Activated gamma-delta T cell (primary cell): ENCODE measurements at regions not wholly inside any gene's neighbourhood (a gene's known extent, or its start where the extent isn't known, plus 50 kb on each side); places are given as distances from the start of the nearest gene placed in this dataset.

Source experiments
- DNase-seq: peaks from one replicate; lab custom pipeline; 2025; lab: John Stamatoyannopoulos, UW

DNA sequence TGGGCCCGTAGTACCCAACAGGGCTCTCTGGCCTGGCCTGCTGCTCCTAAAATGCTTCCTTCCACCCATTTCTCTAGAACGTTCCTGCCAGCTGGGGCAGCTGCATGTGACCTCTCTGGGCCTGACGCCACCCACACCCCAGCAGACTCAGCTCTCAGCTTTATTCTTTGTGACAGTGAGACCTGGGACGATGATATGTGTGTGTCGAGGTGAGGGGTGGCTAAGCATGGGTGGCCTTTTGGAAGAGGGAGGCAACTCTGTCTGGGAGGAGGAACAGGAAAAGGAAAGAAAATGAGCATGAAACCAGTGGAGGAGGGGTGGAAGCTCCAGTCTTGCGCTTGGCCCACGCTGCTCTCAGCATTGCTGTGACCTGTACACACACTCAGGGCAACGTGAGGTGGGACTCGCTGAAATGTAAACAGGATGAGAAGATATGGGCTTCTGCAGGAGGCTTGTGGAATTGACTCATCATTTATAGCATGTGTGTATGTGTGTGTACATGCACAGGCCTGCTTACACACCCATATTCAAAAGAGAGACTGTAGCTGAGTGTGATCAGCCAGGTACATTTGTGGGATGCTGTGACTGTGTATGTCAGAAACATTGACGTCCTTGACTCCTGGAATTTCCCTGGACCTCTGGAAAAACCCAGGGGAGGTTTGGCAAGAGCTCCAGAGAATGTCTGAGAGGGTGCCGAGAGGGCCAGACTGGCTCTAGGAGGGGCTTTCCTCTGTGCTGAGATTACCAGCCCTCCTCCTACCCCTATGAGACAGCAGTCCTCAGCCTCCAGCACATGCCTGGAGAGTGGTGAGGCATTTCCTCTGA, 137.9 kb downstream of the PJA1 start:
- DNase-seq: no peak

DNA sequence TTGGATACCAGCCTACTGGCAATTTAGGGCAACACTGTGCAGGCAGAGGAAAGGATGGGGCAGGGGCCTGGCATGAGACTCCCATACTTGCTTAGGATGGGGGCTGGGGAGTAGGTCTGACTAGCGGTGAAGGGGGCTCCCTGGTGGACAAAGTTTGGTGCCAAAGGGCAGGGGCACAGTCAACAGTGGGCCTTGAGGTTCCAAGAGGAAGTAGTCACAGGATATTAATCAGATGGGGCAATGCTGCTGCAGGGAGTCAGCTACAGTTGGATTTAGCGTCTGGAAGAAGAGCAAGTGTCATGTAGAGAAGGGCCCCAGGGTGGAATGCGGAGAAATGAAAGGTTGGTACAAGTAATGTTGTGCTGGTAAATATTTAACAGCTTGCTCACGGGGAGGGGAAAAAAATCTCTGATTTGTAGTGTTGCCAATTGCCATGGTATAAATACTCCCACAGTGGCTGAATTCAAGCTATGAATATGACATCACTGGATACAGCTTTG, 139.4 kb downstream of the PJA1 start:
- DNase-seq: no peak

DNA sequence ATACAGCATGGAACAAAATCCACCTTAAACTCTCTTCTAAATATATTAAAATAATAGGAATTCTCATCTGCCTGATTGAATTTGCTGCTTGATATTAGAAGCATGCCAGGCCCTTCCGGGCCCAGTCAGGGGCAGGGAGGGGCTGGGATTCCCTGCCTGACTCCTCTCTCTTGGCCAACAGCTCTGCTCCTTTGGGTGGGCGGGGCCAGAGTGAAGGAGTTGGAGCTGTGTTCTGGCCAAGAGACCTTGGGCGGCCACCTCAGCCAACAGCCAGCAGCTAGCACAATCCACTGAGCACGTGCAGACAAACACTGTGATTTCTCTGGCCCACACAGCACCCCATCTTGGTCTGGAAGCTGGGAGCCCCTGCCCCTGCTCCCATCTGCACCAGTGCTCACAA, 140.3 kb downstream of the PJA1 start:
- DNase-seq: no peak

DNA sequence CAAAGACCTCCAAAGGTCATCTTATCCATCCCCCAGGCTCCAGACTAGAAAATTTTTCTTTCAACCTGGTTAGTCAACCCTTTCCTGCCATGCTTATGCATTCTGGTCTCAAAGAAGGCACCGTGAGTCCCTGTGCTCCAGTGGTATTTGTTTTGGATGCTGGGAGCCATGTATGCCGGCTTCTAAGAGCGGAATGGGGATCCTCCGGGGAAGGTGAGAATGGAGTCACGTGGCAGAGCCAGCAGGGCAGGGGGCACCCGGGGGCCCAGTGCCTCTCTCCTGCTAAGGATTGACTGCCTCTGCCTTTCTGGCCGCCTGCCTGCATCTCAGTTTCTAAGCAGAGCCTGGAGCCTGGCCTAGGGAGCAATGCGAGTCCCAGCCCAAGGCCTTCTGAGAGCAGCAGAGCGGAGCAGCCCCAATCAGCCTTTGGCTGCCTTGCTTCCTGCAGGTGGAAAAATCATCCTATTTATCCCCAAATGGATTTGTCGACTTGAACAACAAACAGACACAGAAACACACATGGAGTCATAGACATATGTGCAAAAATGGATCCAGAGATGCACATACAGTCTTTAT, 141.0 kb downstream of the PJA1 start:
- DNase-seq: no peak

DNA sequence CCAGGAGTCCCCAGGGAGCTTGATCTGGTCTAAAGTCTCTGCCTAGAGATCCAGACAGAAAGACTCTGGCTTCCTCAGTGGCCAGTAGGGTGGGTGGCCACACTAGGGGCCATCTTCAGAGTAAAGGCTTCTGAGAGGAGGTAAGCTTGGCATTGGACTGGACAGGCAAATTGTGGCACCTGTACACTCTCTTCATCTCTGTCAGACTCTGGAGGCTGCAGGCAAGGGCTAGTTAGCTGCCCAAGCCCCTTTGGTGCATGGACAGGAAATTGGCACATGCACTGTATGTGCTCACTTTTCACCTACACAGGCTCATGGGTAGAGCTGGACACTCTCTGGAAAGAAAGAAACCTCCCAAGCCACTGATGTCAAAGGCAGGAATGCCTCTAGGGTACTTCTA, 142.8 kb downstream of the PJA1 start:
- DNase-seq: no peak

DNA sequence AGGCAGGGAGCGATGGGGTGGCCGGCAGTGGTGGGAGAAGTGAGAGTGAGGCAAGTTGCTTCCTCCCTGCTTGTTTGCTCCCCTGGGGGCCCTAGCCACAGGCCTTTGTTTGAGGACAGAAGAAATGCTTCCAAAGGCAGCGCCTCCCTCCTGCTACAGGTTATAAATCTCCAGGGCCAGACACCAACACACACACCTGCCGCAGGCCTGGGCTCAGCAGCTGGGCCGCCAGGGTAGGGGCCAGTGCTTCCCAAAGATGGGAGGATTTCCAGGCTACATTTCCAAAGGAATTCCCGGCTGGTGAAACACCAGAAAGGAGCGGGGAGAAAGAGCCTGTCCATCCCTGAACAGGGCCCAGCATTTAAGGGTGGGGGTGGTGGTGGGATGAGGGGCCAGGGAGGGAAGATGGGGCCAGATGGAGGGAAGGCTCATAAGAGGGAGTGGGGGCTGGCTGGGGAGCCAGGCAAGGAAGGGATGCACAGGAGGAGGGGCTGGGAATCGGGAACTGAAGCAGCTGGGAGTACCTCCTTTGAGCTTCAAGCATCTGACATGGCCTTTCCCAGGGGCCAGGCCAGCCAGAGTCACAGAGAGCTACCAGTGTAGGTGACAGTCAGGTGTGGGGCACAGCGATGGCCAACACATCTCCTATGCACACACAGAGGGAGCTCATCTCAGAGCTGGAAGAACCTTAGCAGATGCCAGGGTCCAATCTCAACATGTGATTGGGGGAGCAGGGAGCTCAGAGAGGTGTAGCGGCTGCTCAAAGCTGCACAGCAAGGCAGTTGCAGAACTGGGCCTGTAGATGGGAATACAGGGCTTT, 143.9 kb downstream of the PJA1 start:
- no peak for DNase-seq

DNA sequence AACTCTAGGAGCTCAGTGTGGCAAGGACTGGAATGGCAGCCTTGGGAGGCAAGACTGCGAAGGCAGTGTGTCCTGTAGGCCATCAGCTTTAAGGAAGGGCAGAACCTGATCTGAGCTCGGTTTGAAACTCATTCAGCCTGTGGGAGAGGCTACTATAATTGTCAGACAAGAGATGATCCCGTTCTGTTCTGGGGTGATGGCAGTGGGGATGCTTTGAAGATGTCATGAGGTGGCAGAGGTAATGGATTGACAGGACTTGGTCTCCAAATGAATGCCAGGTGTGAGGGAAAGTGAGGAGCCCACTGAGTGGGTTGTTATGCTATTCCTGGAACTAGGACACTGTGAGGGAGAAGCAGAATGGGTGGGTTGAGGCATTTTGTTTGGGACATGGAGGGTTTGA, 144.9 kb downstream of the PJA1 start:
- DNase-seq: no peak

DNA sequence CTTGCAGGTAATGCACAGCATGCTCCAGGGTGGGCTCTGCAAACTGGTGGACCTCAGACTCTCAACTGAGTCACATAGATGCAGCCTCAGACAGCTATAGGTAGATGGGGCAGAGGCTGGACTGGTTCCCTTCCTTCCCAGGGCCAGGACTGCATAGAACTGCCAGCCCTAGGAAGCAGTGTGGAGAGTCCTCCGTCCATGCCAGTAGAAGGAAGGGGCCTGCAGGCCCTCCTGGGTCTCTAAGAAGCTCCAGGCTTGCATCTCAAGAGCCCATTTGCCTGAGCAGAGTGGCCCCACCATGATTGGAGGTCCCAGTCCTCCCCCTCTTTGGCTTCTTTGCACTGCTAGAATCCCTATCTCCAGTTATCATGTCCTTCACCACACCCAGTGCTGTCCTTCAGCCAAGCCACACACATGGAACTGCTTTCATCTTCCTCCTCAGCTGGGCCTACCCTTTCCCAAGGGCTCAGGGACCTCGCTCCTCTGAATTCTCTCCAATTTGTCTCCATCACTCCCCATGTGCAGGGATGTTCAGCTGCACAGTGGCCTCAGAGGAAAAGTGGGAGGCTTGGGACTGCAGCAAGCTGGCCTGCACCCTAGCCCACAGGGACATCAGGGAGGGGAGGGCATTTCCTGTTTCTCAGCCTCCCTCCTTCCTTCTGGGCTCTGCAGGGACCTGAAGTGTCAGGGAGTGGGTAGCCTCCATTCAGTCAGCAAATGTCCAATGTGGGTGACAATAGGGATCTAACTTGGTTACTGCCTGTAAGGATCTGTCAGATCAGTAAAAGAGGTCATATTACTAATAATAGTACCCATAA, 146.0 kb downstream of the PJA1 start:
- DNase-seq: no peak

DNA sequence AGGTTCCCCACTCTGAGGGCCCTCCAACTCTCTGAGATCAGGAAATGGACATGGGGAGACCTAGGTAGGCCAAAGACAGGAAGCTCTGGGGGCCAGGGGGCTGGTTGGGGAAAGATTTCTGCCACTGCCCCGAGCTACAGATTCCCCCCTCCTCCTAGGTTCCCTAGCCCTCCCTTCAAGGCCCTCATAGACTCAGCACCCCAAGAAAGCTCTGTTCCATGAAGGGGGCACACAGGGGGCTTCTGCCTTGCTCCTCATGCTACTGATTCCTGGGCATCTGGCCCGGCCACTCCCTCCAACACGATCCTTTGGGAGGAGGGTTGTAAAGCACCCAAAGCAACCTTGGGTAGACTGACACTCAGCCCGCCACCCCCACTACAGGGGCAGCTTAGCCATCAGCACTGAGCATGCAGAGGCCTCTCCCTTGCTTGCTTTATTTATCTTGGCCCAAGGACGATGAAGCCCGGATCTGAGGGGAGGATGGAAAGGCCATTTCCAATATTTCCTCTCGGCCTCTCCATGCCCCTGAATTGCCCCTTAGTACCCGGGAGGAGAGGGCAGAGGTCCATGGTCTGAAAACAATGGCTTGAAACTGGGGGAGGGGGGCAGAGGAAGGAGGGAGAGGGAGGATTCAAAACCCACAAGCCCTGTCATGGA, 146.7 kb downstream of the PJA1 start:
- DNase-seq: no peak

DNA sequence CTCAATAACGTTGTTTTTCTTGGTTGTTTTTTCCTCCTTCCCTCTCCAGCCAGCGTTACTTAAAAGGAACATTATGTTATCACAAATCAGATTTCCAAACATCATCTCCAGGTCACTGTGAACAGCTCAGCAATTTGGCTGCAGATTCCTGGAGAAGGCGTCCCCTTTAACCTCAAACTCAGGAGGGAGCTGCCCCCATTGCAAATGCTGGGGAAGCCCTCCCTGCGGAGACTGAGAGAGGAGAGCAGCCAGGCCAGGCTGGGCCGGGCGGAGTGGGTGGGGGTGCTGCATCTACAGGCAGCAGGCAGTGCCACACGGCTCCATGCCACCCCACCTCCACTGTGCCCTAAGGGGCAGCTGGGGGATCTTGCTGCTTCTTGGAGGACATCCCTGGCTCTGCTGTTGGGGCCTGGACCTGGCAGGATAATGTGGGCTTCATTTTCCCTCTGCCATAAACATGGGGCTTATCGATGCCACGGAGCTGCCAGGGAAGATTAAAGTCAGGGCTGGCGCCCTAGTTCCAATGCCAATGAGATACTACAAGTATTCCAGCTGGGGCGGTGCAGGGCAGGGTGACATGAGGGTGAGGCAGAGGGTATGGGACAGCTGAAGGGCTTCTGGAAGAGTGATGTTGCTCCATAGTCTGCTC, 148.8 kb downstream of the PJA1 start:
- no peak for DNase-seq

DNA sequence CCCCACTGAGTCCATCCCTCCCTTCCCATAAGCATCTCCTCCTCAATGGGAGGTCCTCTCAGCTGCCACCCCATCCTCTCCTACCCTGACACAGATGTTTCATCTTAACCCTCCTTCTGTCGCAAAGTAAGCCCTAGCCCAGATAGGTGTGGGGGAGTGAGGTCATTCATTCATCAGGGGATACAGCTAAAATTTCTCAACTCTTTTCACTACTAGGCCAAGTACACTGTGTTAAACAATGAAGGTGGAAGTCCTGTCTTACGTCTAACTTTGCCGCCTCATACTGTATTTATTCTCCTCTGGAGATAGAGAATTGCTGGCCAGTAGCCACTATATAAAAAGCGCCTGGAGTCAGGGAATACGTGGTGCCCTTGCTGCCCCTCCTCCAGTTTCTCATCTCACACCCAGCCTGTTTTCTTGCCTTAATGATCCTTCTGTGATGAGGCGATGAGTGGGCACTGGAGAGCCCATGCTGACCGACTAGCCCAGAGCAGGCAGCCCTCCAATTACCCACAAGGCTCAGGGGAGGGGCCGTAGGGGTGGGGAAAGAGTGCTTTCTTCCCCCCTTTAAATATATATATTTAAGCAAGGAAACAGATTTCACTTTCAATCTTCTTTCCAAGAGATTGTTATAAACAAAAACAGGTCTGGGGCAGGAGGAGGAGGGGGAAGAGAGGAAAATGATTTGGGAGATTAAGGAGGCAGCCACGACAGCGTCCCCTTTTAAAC, 149.5 kb downstream of the PJA1 start:
- DNase-seq: no peak

DNA sequence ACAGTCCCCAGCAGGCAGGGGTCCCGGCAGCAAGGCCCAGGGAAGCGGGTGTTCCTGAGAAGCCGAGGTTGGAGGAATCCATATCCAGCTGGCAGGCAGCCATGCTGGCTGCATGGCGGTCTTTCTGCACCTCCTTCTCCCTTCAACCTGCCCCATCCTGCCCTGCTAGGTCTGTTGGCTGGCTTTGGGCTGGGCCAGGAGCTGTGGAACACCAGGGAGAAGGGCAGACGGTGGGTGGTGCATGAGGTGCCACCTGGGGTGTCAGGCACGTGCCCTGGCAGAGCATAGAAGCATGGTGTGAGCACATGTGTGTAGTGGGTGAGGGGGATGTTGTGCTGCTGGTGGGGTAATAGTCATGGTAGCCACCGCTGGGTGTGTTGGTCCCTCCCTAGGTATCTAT, 150.1 kb downstream of the PJA1 start:
- no peak for DNase-seq

DNA sequence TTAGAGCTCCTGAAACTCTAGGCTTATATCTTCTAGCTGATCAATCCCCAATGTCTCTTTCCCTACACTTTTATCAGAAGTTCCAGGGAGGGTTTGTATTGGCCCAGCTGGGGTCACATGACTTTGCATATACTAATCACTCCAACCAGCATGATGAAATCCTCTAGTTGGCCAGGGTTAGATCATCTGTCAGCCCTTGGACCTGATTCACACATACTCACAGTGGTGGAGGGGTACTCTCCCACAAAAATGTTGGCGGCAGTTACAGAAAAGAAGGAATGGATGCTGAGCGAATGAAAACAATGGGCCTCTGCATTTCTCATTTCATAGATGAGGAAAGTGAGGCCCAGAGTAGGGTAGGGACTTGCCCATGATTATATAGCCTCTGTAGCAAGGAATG, 151.1 kb downstream of the PJA1 start:
- DNase-seq: no peak

DNA sequence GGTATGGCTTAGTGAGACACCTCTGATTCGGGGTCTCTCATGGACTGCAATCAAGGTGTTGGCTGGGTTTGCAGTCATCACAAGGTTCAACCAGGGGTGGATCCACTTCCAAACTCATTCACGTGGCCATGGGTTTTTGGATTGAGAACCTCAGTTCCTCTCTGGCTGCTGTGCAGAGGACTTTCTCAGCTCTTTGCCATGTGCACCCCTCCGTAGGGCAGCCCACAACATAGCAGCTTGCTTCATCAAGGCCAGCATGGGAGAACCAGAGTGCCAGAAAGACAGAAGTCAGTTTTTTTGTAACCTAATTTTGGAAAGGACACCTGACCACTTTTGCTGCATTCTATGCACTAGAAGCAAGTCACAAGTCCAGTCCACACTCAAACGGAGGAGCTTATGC, 154.9 kb downstream of the PJA1 start:
- no peak for DNase-seq

DNA sequence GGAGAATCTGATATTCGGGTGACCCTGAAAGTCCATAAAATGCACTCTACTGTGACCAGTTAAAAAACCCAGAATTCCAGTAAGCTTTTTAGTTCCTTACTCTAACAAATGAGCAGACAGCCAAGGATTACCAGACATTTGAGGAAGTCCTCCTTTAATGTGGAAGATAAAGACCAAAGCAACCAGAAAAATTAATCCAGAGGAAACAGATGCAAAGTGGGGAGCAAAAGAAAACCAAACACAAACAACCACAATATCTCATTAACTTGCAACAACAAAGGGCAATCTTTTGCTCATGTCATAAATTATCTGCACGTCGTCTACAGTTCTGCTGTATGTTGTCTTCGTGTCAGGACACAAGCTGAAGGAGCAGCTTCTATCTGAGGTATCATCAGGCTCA, 164.4 kb downstream of the PJA1 start:
- DNase-seq: no peak

DNA sequence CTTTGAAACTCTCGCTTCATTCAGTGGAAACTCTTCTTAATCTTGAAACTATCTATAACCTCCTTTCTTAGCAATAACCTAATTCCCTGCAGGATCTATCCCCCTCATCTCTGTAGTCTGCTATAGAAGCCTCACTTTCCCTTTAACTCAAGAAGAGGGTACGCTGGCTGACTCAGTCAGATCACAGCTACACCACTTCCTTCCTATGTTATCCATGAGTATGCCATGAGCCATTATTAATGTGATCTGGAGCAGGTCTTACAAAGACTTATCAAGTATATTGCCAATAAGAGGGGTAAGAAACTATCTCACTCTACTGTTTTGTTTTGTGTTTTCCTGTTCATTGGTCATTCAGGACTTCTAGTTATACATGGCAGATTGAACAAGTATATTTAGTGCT, 165.3 kb downstream of the PJA1 start:
- DNase-seq: no peak

DNA sequence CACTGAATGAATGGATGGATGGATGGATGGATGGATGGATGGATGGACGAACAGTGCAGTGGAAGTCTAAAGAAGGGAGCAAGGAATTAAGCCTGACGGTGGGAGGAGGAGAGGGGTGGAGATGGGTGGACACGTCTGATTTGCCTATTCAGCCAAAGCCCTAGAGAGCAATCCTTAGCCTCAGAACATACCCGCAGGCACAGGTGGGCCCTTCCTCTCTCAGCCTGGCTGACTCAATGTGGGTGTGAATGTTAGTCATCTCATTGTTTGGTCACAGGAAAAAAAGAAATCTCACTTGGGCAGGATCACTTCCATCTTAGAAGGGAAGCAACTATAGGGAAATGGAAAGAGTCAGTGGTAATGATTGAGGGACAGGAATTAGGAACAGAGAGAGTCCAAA, 165.9 kb downstream of the PJA1 start:
- no peak for DNase-seq

DNA sequence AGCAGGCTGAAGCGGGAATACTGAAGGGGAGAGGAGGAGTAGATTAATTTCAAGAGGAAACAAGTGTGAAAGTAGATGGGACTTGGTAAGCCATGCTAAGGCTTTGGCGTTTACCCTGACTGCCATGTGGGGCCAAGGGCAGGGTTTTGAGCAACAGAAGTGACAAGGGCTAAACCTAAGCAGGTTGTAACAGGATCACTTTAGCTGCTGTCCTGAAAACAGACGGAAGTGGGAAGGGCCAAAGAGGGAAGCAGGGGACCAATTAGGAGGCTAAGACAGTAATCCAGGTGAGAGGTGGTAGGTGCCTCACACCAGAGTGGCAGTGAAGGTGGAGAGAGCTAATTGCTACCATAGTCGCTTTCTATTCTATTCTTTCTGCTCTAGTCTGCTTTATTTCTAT, 166.5 kb downstream of the PJA1 start:
- no peak for DNase-seq

DNA sequence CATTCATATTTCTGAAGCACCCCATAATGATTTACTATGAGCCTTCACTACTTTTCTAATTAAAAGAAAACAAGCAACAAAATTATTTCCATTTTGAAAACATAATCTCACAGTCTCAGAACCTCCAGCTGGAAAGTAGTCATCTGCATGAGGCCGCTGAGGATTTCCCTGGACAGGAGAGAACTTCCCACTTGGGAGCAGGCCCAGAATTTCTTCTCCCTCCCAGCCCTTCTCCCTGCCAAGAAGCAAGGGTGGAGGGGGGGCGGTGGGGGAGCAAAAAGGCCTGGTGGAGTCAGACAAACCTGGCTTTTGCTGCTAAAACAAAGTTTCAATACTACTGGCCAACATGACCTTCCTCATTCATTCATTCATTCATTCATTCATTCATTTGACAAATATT, 167.3 kb downstream of the PJA1 start:
- DNase-seq: no peak

DNA sequence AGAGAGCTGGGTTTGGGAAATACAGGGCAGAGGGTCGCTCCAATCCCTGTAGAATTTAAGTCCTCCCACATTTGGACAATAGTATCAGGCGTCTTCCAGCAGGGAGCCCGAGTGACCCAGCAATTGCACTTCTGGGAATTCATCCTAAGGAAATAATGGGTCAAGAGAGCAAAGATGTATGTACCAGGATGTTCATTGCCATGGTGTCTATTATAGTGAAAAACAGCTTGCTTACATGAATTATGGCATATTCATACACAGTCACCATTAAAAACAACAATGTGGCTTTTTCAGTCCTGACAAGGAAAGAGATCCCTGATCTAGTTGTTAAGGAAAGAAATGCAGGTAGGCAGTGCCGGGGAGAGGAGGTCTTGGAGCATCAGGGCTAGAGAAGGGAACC, 167.7 kb downstream of the PJA1 start:
- no peak for DNase-seq
